Liver (tissue), 8 donors: ENCODE measurements at regions not wholly inside any gene's neighbourhood (a gene's known extent, or its start where the extent isn't known, plus 50 kb on each side); places are given as distances from the start of the nearest gene placed in this dataset.

ENCODE experiments used
- DNase-seq: peaks from one replicate; pipeline ENCODE4 v3.0.0-alpha.2; 2017; ENCODE audit warnings: low spot score
- H3K27ac ChIP-seq, 2 donors: one replicate each; pipeline ENCODE4 v1.7.0; 2013; ENCODE audit warnings: inconsistent platforms in 2 of 2, low read length in 2 of 2, control low read depth in 1 of 2, low read depth in 1 of 2, mild to moderate bottlenecking in 1 of 2
- H3K27me3 ChIP-seq, 4 donors: one replicate each; pipeline versions ENCODE4 v1.6.1 to v1.7.0; 2013; ENCODE audit warnings: low read length in 3 of 4, inconsistent platforms in 1 of 4, mild to moderate bottlenecking in 1 of 4, moderate library complexity in 1 of 4; ENCODE audit not compliant: control insufficient read depth in 4 of 4, insufficient read depth in 4 of 4
- H3K36me3 ChIP-seq, 4 donors: one replicate each; pipeline versions ENCODE4 v1.6.1 to v1.7.0; 2013; ENCODE audit warnings: low read length in 3 of 4, mild to moderate bottlenecking in 3 of 4, low read depth in 1 of 4, moderate library complexity in 1 of 4; ENCODE audit not compliant: control insufficient read depth in 4 of 4, insufficient read depth in 3 of 4
- H3K4me1 ChIP-seq, 4 donors: one replicate each; pipeline versions ENCODE4 v1.6.1 to v1.7.0; 2013; ENCODE audit warnings: low read length in 3 of 4, mild to moderate bottlenecking in 3 of 4, moderate library complexity in 1 of 4; ENCODE audit not compliant: control insufficient read depth in 4 of 4, insufficient read depth in 4 of 4
- H3K4me3 ChIP-seq, 3 donors: one replicate each; pipeline versions ENCODE4 v1.6.1 to v1.7.0; 2013; ENCODE audit warnings: low read length in 3 of 3, control low read depth in 1 of 3, low read depth in 1 of 3, mild to moderate bottlenecking in 1 of 3
- H3K9ac ChIP-seq, 2 donors: one replicate each; pipeline ENCODE4 v1.7.0; 2013; ENCODE audit warnings: low read length in 2 of 2, mild to moderate bottlenecking in 2 of 2, moderate library complexity in 2 of 2, control low read depth in 1 of 2, low read depth in 1 of 2
- H3K9me3 ChIP-seq, 4 donors: one replicate each; pipeline versions ENCODE4 v1.6.1 to v1.7.0; 2013; ENCODE audit warnings: low read length in 3 of 4; ENCODE audit not compliant: control insufficient read depth in 4 of 4
- ATF3 ChIP-seq: IDR thresholded peaks from 2 replicates; pipeline ENCODE4 v1.6.1; 2016; ENCODE audit warnings: antibody characterized with exemption
- CTCF ChIP-seq: fragments of 150-350 bp; IDR thresholded peaks from 2 replicates; pipeline ENCODE4 v1.5.1; 2017; ENCODE audit warnings: improper control_type of control experiment, low read depth, low read length; ENCODE audit not compliant: missing input control
- EGR1 ChIP-seq, 2 donors: IDR thresholded peaks; 2 replicates each; pipeline ENCODE4 v1.6.1; 2016 to 2018; ENCODE audit warnings: antibody characterized with exemption in 2 of 2, low read depth in 2 of 2
- FOXA1 ChIP-seq: IDR thresholded peaks from 2 replicates; pipeline ENCODE4 v1.6.1; 2016; ENCODE audit warnings: antibody characterized with exemption
- FOXA2 ChIP-seq: IDR thresholded peaks from 2 replicates; pipeline ENCODE4 v1.6.1; 2016; ENCODE audit warnings: antibody characterized with exemption
- GABPA ChIP-seq, 2 donors: IDR thresholded peaks in 1 of 2; conservative IDR thresholded peaks in 1 of 2; 2 replicates each; pipeline ENCODE4 v1.6.1; 2016; ENCODE audit warnings: antibody characterized with exemption in 2 of 2, mild to moderate bottlenecking in 1 of 2, moderate library complexity in 1 of 2
- HNF4A ChIP-seq, 2 donors: conservative IDR thresholded peaks; 2 replicates each; pipeline ENCODE4 v1.6.1; 2016; ENCODE audit warnings: antibody characterized with exemption in 2 of 2, mild to moderate bottlenecking in 2 of 2
- HNF4G ChIP-seq: IDR thresholded peaks from 2 replicates; pipeline ENCODE4 v1.6.1; 2016; ENCODE audit warnings: antibody characterized with exemption
- JUND ChIP-seq, 2 donors: IDR thresholded peaks; 2 replicates each; pipeline ENCODE4 v1.6.1; 2016; ENCODE audit warnings: antibody characterized with exemption in 2 of 2
- MAX ChIP-seq: IDR thresholded peaks from 2 replicates; pipeline ENCODE4 v1.6.1; 2016; ENCODE audit warnings: antibody characterized with exemption
- NR2F2 ChIP-seq: IDR thresholded peaks from 2 replicates; pipeline ENCODE4 v1.6.1; 2016; ENCODE audit warnings: antibody characterized with exemption
- RAD21 ChIP-seq, 2 donors: IDR thresholded peaks; 2 replicates each; pipeline ENCODE4 v1.6.1; 2016; ENCODE audit warnings: antibody characterized with exemption in 2 of 2, mild to moderate bottlenecking in 2 of 2
- REST ChIP-seq: IDR thresholded peaks from 2 replicates; pipeline ENCODE4 v1.6.1; 2016; ENCODE audit warnings: antibody characterized with exemption, mild to moderate bottlenecking
- RXRA ChIP-seq, 2 donors: IDR thresholded peaks; 2 replicates each; pipeline ENCODE4 v1.6.1; 2017 to 2018; ENCODE audit warnings: antibody characterized with exemption in 2 of 2, mild to moderate bottlenecking in 1 of 2
- SP1 ChIP-seq: IDR thresholded peaks from 2 replicates; pipeline ENCODE4 v1.6.1; 2018; ENCODE audit warnings: antibody characterized with exemption, mild to moderate bottlenecking
- TAF1 ChIP-seq: conservative IDR thresholded peaks from 2 replicates; pipeline ENCODE4 v1.6.1; 2016; ENCODE audit warnings: antibody characterized with exemption, mild to moderate bottlenecking
- YY1 ChIP-seq: IDR thresholded peaks from 2 replicates; pipeline ENCODE4 v1.6.1; 2016; ENCODE audit warnings: antibody characterized with exemption, mild to moderate bottlenecking
- ZBTB33 ChIP-seq: IDR thresholded peaks from 2 replicates; pipeline ENCODE4 v1.6.1; 2016; ENCODE audit warnings: antibody characterized with exemption
- WGBS: extraction: QIAGEN DNeasy Blood & Tissue Kit; methylation state at CpG from one replicate; pipeline ENCODE4 v1.1.7; 2013; 5-methylcytosine and 5-hydroxymethylcytosine counted together
- donor health status: healthy.
- donor health status: healthy.
- donor health status: healthy.
- donor health status: healthy.
- donor health status: healthy.

GRCh38 chr18:77895250-77895649, 645.6 kb downstream of the GALR1 start:
- 83% methylated on average over 6 of the region's 6 CpGs for WGBS
- Histone ChIP-seq H3K27me3 (peaks cover 0 to 3% (median 1%) of the 10 kb centered on the region in 4 donors), H3K9me3 (peaks cover 0 to 5% (median 0%) of the 10 kb centered on the region in 4 donors), H3K27ac (no peak overlapping the region), H3K36me3 (no peaks in the 10 kb centered on the region), H3K9ac (no peak overlapping the region), H3K4me3 (no peak overlapping the region), H3K4me1 (peaks cover 0 to 5% (median 4%) of the 10 kb centered on the region in 4 donors)
- no peak for DNase-seq
- TF ChIP-seq RAD21 (IDR thresholded peaks at IDR 0.05): no peak
- no peak for TF ChIP-seq SP1
- TF ChIP-seq ZBTB33: no peak
- TF ChIP-seq FOXA2: no peak
- TF ChIP-seq REST: no peak
- no peak for TF ChIP-seq JUND (IDR thresholded peaks at IDR 0.05)
- TF ChIP-seq YY1: no peak
- TF ChIP-seq FOXA1: no peak
- no peak for TF ChIP-seq HNF4A (conservative IDR thresholded peaks at IDR 0.05)
- no peak for TF ChIP-seq MAX
- TF ChIP-seq EGR1 (IDR thresholded peaks at IDR 0.05; ENCODE audit: low read depth in 2 of 2): no peak
- no peak for TF ChIP-seq NR2F2
- no peak for TF ChIP-seq GABPA (IDR thresholded peaks at IDR 0.05 in 1 of 2, conservative IDR thresholded peaks at IDR 0.05 in 1 of 2)
- no peak for TF ChIP-seq ATF3
- TF ChIP-seq RXRA (IDR thresholded peaks at IDR 0.05): no peak
- TF ChIP-seq HNF4G: no peak
- no peak for TF ChIP-seq CTCF
- TF ChIP-seq TAF1: no peak
